HUES6 (cell line): ENCODE measurements at regions not wholly inside any gene's neighbourhood (a gene's known extent, or its start where the extent isn't known, plus 50 kb on each side); places are given as distances from the start of the nearest gene placed in this dataset.
"Not testable (repeated sequence)": the region's sequence is repeated elsewhere in the genome, so short reads cannot be mapped to it uniquely, and the experiment has no call there.

Source experiments
- H3K27ac ChIP-seq: 2 replicates; pipeline ENCODE4 v1.7.0; 2013; ENCODE audit warnings: low read depth, mild to moderate bottlenecking, low read length, inconsistent platforms
- H3K27me3 ChIP-seq: 2 replicates; pipeline ENCODE4 v1.6.1; 2013; ENCODE audit warnings: low read length; ENCODE audit not compliant: control insufficient read depth, insufficient read depth
- H3K36me3 ChIP-seq: 2 replicates; pipeline ENCODE4 v1.6.1; 2013; ENCODE audit warnings: low read length; ENCODE audit not compliant: control insufficient read depth, insufficient read depth
- H3K4me1 ChIP-seq: 2 replicates; pipeline ENCODE4 v1.6.1; 2013; ENCODE audit warnings: low read length; ENCODE audit not compliant: control insufficient read depth, insufficient read depth
- H3K4me3 ChIP-seq: 2 replicates; pipeline ENCODE4 v1.5.1; 2013; ENCODE audit warnings: low read depth, low read length
- H3K9ac ChIP-seq: one replicate; pipeline ENCODE4 v1.6.1; 2013; ENCODE audit warnings: mild to moderate bottlenecking, low read length
- H3K9me3 ChIP-seq: 2 replicates; pipeline ENCODE4 v1.6.1; 2013; ENCODE audit warnings: low read depth, low read length; ENCODE audit not compliant: control insufficient read depth, insufficient read depth

DNA sequence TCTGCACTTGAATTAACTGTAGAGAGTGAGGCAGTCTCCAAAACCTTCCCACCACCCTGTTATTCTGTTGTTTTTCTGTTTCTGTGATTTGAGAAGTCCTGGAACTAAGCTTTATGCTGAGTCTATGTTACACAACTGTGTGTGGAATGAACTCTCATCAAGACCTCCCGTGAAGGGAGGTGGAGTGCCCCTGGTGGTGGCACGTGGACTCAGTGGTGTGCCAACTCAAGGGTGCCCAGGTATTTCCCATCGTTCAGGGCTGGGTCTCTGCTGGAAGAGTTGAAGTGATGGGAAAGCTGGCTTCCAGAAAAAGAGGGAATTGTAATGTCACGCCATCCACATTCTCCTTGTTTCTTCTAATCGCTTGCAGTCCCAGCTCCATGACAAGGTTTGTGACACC is 374.2 kb downstream of the SMOC2 start:
- H3K9ac ChIP-seq: no peak overlapping the region
- no peaks in the 10 kb centered on the region for H3K4me1 ChIP-seq
- H3K4me3 ChIP-seq: no peak overlapping the region
- H3K27ac ChIP-seq: no peak overlapping the region
- H3K36me3 ChIP-seq: no peaks in the 10 kb centered on the region
- H3K27me3 ChIP-seq: no peaks in the 10 kb centered on the region
- H3K9me3 ChIP-seq: peaks cover 15% of the 10 kb centered on the region

DNA sequence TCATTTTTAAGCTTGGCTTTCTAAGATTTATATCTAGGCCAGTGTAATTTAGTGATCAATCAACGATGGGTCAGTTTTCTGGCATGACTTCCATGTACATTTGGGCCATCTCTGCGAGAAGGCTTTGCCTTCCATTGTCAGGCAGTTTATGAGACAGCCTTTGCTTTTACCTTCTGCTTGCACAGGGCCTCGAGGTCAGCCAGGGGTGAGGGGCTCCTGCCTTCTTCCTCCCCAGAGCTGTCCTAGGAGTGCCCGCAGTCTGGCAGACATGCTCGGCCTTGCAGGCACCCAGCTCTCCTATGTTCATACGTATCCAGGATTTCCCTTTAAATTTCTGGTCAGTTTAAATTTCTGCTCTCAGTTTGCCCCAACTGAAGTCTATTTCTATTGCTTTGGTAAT is 367.2 kb downstream of the SMOC2 start:
- no peaks in the 10 kb centered on the region for H3K4me1 ChIP-seq
- no peak overlapping the region for H3K9ac ChIP-seq
- H3K36me3 ChIP-seq: no peaks in the 10 kb centered on the region
- H3K9me3 ChIP-seq: no peaks in the 10 kb centered on the region
- no peak overlapping the region for H3K4me3 ChIP-seq
- no peaks in the 10 kb centered on the region for H3K27me3 ChIP-seq
- no peak overlapping the region for H3K27ac ChIP-seq

DNA sequence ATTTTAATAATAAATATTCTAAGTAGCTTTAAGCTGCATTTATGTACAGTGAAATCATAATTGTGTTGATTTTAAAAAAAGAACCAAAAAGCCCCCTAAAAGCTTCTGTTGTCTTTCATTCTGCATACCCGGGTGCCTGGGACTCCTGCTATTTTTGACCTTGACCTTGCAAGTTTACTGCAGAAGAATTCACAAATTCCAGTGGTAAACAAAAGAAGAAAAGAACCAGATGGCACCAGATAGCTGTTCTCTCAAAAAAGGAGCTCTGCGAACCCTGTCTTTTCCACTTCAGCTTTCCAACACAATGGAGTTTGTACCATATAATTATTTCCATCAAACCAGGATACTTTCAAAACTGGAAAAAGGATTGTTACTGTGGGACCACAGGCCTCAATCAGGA is 363.3 kb downstream of the SMOC2 start:
- no peaks in the 10 kb centered on the region for H3K9me3 ChIP-seq
- H3K4me3 ChIP-seq: no peak overlapping the region
- H3K4me1 ChIP-seq: no peaks in the 10 kb centered on the region
- no peak overlapping the region for H3K27ac ChIP-seq
- H3K27me3 ChIP-seq: no peaks in the 10 kb centered on the region
- H3K9ac ChIP-seq: no peak overlapping the region
- no peaks in the 10 kb centered on the region for H3K36me3 ChIP-seq

DNA sequence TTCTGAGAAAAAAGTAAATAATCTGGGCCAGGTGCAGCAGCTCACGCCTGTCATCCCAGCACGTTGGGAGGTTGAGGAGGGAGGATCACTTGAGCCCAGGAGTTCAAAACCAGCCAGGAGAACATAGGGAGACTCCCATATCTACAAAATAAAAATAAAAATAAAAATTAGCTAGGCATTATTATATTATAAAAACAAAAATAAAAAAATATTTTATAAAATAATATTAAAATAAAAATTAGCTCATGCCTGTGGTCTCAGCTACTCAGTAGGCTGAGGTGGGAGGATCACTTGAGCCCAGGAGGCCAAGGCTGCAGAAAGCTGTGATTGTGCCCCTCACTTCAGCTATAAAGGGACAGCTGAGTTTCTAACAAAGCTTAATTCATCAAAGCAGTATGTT is 362.9 kb downstream of the SMOC2 start:
- Histone ChIP-seq H3K9me3 (no peaks in the 10 kb centered on the region), H3K36me3 (no peaks in the 10 kb centered on the region), H3K27ac (no peak overlapping the region), H3K4me1 (no peaks in the 10 kb centered on the region), H3K4me3 (no peak overlapping the region), H3K9ac (no peak overlapping the region), H3K27me3 (no peaks in the 10 kb centered on the region)

DNA sequence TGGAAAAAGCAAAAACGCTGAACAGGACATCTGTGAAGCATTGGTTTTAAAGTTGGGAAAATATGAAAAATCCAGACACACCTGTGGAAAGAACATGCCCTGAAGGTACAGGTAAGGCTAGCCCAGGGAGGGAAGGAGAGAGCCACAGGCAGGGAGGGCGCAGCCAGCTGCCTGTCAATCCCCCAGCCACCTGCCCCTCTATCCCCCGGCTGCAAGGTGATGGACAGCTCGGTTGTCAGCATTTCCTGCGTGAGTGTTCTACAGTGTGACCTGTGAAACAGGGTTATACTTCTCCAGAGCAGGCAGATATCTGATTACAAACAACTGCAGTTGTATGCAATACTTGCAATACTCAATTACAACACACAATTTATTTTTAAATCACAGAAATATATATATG is 358.1 kb downstream of the SMOC2 start:
- H3K9ac ChIP-seq: no peak overlapping the region
- no peaks in the 10 kb centered on the region for H3K27me3 ChIP-seq
- H3K27ac ChIP-seq: no peak overlapping the region
- H3K9me3 ChIP-seq: peaks cover 17% of the 10 kb centered on the region
- H3K36me3 ChIP-seq: no peaks in the 10 kb centered on the region
- no peak overlapping the region for H3K4me3 ChIP-seq
- H3K4me1 ChIP-seq: no peaks in the 10 kb centered on the region

DNA sequence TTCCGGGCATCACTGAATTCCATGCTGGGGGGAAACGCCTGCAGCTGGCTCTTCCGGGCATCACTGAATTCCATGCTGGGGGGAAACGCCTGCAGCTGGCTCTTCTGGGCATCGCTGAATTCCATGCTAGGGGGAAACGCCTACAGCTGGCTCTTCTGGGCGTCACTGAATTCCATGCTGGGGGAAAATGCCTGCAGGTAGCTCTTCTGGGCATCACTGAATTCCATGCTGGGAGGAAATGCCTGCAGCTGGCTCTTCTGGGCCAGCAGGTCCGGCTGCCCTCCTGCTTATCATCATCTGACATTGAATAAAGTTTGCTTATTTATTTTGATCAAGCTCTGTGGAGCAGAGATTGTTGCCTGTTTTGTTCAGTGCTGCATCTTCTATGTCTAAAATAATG is 355.1 kb downstream of the SMOC2 start:
- Histone ChIP-seq H3K4me1 (no peaks in the 10 kb centered on the region), H3K27me3 (no peaks in the 10 kb centered on the region), H3K9me3 (peaks cover 17% of the 10 kb centered on the region), H3K27ac (no peak overlapping the region), H3K9ac (no peak overlapping the region), H3K36me3 (no peaks in the 10 kb centered on the region), H3K4me3 (no peak overlapping the region)

DNA sequence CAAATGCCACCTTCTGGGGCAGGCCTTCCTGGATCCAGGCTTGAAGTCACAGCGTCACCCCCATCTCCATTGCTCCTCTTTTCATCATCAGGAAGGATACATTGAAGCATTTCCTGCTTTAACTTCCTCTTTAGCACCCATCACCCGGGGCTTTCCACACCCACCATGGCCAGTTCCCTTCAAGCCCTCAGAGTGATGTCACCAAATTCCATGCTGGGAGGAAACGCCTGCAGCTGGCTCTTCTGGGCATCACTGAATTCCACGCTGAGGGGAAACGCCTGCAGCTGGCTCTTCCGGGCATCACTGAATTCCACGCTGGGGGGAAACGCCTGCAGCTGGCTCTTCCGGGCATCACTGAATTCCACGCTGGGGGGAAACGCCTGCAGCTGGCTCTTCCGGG is 354.6 kb downstream of the SMOC2 start:
- not testable (repeated sequence) for H3K27ac ChIP-seq
- H3K9me3 ChIP-seq: peaks cover 17% of the 10 kb centered on the region

DNA sequence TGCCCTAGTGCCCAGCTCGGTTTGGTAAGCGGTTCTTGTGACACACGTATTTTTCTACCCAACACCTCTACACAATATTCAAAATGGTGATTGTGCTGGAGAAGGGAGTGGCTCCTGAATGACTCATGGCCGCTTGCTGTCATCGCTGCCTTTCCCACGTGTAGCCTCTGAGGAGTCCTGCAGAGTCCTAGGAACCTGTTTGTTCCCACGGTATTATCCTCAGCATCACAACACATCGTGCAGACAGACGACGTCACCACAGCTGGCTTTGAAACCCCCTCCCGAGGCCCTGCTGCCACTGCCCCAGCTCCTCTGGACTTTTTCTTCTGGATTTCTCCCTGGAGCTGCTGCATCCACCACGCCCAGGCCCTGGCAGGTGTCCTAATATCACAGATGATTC is 353.5 kb downstream of the SMOC2 start:
- peaks cover 19% of the 10 kb centered on the region for H3K9me3 ChIP-seq
- H3K27me3 ChIP-seq: no peaks in the 10 kb centered on the region
- H3K4me3 ChIP-seq: no peak overlapping the region
- H3K4me1 ChIP-seq: no peaks in the 10 kb centered on the region
- no peaks in the 10 kb centered on the region for H3K36me3 ChIP-seq
- H3K9ac ChIP-seq: no peak overlapping the region
- H3K27ac ChIP-seq: no peak overlapping the region

More for the DNA sequence above, 354.6 kb downstream of the SMOC2 start:
- H3K4me3 ChIP-seq, H3K27me3 ChIP-seq, H3K4me1 ChIP-seq, H3K36me3 ChIP-seq, H3K9ac ChIP-seq: not testable (repeated sequence)

DNA sequence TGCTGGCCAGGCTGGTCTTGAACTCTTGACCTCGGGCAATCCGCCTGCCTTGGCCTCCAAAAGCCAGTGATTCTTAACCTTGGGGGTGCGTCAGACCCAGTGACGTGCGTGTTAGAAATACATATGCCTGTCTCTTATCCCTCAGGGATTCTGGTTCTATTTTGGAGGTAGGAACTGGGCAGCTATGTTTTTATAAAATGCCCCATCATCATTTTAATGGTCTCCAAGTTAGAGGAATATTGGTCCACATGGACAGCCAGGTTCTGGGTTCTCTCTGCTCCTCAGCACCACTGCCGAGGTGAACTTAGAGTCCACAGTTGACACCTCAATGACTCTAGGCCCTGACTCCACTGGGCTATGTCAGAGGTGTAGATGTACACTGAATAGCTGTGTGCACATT is 352.7 kb downstream of the SMOC2 start:
- H3K4me1 ChIP-seq: no peaks in the 10 kb centered on the region
- no peak overlapping the region for H3K4me3 ChIP-seq
- H3K9me3 ChIP-seq: peaks cover 19% of the 10 kb centered on the region
- no peaks in the 10 kb centered on the region for H3K27me3 ChIP-seq
- H3K27ac ChIP-seq: no peak overlapping the region
- H3K9ac ChIP-seq: no peak overlapping the region
- no peaks in the 10 kb centered on the region for H3K36me3 ChIP-seq

DNA sequence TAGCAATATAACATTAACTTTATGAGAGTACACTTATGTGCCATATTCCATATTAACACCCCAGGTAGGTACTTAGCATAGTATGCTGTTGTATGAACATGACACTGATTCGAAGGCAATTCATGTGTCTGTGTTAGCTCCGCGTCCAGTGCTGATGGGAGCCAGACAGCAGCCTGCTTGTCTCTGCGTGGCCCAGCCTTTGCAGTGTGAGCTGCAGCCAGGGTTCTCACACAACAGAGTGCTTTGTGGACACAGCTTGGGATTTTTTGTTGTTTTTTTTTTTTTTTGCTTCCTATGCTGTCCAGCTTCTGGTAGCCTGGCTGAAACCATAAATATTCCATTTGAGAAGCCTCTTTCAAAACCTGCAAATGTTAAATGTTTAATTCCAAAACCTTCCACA is 350.9 kb downstream of the SMOC2 start:
- Histone ChIP-seq H3K27ac (no peak overlapping the region), H3K4me3 (no peak overlapping the region), H3K27me3 (no peaks in the 10 kb centered on the region), H3K36me3 (no peaks in the 10 kb centered on the region), H3K9ac (no peak overlapping the region), H3K4me1 (no peaks in the 10 kb centered on the region), H3K9me3 (peaks cover 19% of the 10 kb centered on the region)

DNA sequence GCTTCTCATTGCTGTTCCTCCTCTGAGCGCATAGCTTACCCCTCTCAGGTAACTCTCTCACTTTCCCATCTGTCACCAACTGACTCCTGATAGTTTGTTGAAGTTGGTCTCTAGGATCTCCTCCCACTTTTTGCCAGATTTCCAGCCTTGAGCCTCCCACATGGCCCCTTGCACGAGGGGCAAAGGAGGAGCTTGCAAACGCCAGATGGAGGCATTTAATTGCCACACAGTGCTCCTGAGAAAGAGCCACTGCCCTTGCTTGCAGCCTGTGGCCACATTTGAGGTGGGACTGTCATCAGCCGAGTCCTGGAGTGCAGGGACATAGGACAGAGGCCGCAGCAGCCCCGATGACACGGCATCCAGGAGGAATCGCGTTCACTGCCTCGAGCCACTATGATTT is 348.7 kb downstream of the SMOC2 start:
- Histone ChIP-seq H3K9me3 (peaks cover 4% of the 10 kb centered on the region), H3K27ac (no peak overlapping the region), H3K4me1 (no peaks in the 10 kb centered on the region), H3K4me3 (no peak overlapping the region), H3K27me3 (no peaks in the 10 kb centered on the region), H3K9ac (no peak overlapping the region), H3K36me3 (no peaks in the 10 kb centered on the region)
